Hepatocyte (in vitro differentiated cells): ENCODE measurements at regions not wholly inside any gene's neighbourhood (a gene's known extent, or its start where the extent isn't known, plus 50 kb on each side); places are given as distances from the start of the nearest gene placed in this dataset.
"Not testable (repeated sequence)": the region's sequence is repeated elsewhere in the genome, so short reads cannot be mapped to it uniquely, and the experiment has no call there.

ENCODE experiments used
- DNase-seq: peaks from one replicate; pipeline ENCODE4 v3.0.0-alpha.2; 2016; ENCODE audit warnings: low spot score
- H2AFZ ChIP-seq: fragments of 200-600 bp; sonication (generic); 2 replicates; pipeline ENCODE4 v1.6.0; 2016; ENCODE audit warnings: antibody characterized with exemption, mild to moderate bottlenecking
- H3K27ac ChIP-seq: fragments of 200-600 bp; sonication (generic); 2 replicates; pipeline ENCODE4 v1.5.1; 2016; ENCODE audit warnings: mild to moderate bottlenecking
- H3K27me3 ChIP-seq: fragments of 200-600 bp; sonication (generic); 2 replicates; pipeline ENCODE4 v1.6.1; 2016
- H3K36me3 ChIP-seq: fragments of 200-600 bp; sonication (generic); replicated peaks from 2 replicates; pipeline ENCODE4 v1.5.1; 2016; ENCODE audit warnings: low read depth; ENCODE audit not compliant: insufficient read depth
- H3K4me1 ChIP-seq: fragments of 200-600 bp; sonication (generic); 2 replicates; pipeline ENCODE4 v1.5.1; 2016; ENCODE audit warnings: mild to moderate bottlenecking, moderate library complexity; ENCODE audit not compliant: insufficient read depth
- H3K4me2 ChIP-seq: fragments of 200-600 bp; sonication (generic); 2 replicates; pipeline ENCODE4 v1.6.0; 2016
- H3K4me3 ChIP-seq: fragments of 200-600 bp; sonication (generic); 2 replicates; pipeline ENCODE4 v1.5.1; 2016; ENCODE audit warnings: mild to moderate bottlenecking
- H3K79me2 ChIP-seq: fragments of 200-600 bp; sonication (generic); 2 replicates; pipeline ENCODE4 v1.6.0; 2017; ENCODE audit warnings: mild to moderate bottlenecking
- H3K9me2 ChIP-seq: fragments of 200-600 bp; sonication (generic); replicated peaks from 2 replicates; pipeline ENCODE4 v1.6.0; 2017; ENCODE audit warnings: mild to moderate bottlenecking; ENCODE audit not compliant: insufficient read depth
- H3K9me3 ChIP-seq: fragments of 200-600 bp; sonication (generic); 2 replicates; pipeline ENCODE4 v1.5.1; 2016; ENCODE audit warnings: low read depth, mild to moderate bottlenecking
- H4K20me1 ChIP-seq: fragments of 200-600 bp; sonication (generic); 2 replicates; pipeline ENCODE4 v1.6.0; 2016; ENCODE audit warnings: mild to moderate bottlenecking; ENCODE audit not compliant: insufficient read depth, poor library complexity, severe bottlenecking
- EZH2 ChIP-seq: fragments of 200-600 bp; sonication (generic); IDR thresholded peaks from 2 replicates; pipeline ENCODE4 v1.6.1; 2016; ENCODE audit warnings: antibody characterized with exemption, mild to moderate bottlenecking, borderline replicate concordance
- EZH2phosphoT487 ChIP-seq: fragments of 200-600 bp; sonication (generic); IDR thresholded peaks from one replicate; pipeline ENCODE4 v1.6.1; 2018; ENCODE audit warnings: antibody characterized with exemption, mild to moderate bottlenecking, low read depth, moderate library complexity; ENCODE audit not compliant: unreplicated experiment, severe bottlenecking
- WGBS: methylation state at CpG from one replicate; pipeline ENCODE4 v1.1.6; 2016; ENCODE audit warnings: low lambda C conversion rate; ENCODE audit errors: missing lambda C conversion rate; 5-methylcytosine and 5-hydroxymethylcytosine counted together
- TF ChIP-seq, protein P1 (sequence below): fragments of 200-600 bp; sonication (generic); IDR thresholded peaks from 2 replicates; pipeline ENCODE4 v1.5.1; 2016; ENCODE audit warnings: antibody characterized with exemption, mild to moderate bottlenecking; ENCODE audit not compliant: poor library complexity

DNA sequence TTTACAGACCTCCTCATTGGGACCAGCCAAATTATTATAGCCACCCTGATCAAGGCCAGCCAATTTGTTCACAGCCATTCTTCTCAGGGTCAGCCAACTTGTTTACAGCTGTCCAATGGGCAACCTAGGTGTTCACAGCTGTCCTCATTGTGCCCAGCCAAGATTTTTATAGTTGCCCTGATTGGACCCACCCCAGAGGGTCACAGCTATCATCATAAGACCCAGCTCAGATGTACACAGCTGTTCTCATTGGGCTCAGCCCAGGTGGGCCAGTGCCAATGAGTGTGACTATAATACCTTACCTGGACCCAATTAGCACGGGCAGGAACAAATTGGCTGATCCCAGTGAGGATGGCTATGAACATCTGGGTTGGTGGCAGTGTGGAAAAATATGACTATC lies 1151.8 kb downstream of the UQCRFS1 start:
- Histone ChIP-seq H3K4me3 (no peak overlapping the region), H4K20me1 (no peaks in the 10 kb centered on the region), H3K27ac (no peak overlapping the region), H2AFZ (no peak overlapping the region), H3K9me3 (no peaks in the 10 kb centered on the region), H3K36me3 (no peaks in the 10 kb centered on the region), H3K4me1 (no peaks in the 10 kb centered on the region), H3K9me2 (no peaks in the 10 kb centered on the region), H3K4me2 (no peak overlapping the region), H3K79me2 (no peaks in the 10 kb centered on the region), H3K27me3 (no peaks in the 10 kb centered on the region)
- no peak for TF ChIP-seq EZH2phosphoT487
- TF ChIP-seq, protein P1, sequence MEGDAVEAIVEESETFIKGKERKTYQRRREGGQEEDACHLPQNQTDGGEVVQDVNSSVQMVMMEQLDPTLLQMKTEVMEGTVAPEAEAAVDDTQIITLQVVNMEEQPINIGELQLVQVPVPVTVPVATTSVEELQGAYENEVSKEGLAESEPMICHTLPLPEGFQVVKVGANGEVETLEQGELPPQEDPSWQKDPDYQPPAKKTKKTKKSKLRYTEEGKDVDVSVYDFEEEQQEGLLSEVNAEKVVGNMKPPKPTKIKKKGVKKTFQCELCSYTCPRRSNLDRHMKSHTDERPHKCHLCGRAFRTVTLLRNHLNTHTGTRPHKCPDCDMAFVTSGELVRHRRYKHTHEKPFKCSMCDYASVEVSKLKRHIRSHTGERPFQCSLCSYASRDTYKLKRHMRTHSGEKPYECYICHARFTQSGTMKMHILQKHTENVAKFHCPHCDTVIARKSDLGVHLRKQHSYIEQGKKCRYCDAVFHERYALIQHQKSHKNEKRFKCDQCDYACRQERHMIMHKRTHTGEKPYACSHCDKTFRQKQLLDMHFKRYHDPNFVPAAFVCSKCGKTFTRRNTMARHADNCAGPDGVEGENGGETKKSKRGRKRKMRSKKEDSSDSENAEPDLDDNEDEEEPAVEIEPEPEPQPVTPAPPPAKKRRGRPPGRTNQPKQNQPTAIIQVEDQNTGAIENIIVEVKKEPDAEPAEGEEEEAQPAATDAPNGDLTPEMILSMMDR: no peak
- TF ChIP-seq EZH2: no peak
- WGBS: 97% methylated on average over 1 of the region's 1 CpG
- no peak for DNase-seq

DNA sequence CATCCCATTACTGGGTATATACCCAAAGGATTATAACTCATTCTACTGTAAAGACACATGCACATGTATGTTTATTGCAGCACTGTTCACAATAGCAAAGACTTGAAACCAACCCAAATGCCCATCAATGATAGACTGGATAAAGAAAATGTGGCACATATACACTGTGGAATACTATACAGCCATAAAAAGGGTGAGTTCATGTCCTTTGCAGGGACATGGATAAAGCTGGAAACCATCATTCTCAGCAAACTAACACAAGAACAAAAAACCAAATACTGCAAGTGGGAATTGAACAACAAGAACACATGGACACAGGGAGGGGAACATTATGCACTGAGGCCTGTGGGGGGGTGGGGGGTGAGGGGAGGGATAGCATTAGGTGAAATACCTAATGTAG lies 1155.9 kb downstream of the UQCRFS1 start:
- H3K27me3 ChIP-seq, H3K36me3 ChIP-seq, H3K79me2 ChIP-seq, H3K4me2 ChIP-seq, H4K20me1 ChIP-seq, DNase-seq, H3K9me3 ChIP-seq, H2AFZ ChIP-seq, H3K4me3 ChIP-seq, H3K9me2 ChIP-seq, H3K4me1 ChIP-seq, H3K27ac ChIP-seq: not testable (repeated sequence)

DNA sequence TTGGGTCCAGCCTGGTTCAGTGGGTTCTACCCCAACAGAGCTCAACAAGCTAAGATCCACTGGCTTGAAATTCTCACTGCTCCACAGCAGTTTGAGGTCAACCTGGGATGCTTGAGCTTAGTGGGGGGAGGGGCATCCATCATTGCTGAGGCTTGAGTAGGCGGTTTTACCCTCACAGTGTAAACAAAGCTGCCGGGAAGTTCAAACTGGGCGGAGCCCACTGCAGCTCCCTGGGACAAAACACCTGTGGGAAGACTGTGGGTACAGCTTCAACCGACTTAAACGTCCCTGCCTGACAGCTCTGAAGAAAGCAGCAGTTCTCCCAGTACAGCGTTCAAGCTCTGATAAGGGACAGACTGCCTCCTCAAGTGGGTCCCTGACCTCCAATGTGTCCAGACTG lies 1161.9 kb downstream of the UQCRFS1 start:
- TF ChIP-seq, protein P1: no peak
- TF ChIP-seq EZH2: no peak
- TF ChIP-seq EZH2phosphoT487: no peak
- DNase-seq: peak; percentile 45
- Histone ChIP-seq H3K27ac (no peak overlapping the region), H3K9me2 (no peaks in the 10 kb centered on the region), H3K36me3 (no peaks in the 10 kb centered on the region), H3K4me2 (no peak overlapping the region), H3K9me3 (no peaks in the 10 kb centered on the region), H3K27me3 (no peaks in the 10 kb centered on the region), H4K20me1 (no peaks in the 10 kb centered on the region), H3K79me2 (no peaks in the 10 kb centered on the region), H3K4me3 (no peak overlapping the region), H2AFZ (no peak overlapping the region), H3K4me1 (no peaks in the 10 kb centered on the region)
- WGBS: 47% methylated on average over 6 of the region's 6 CpGs

DNA sequence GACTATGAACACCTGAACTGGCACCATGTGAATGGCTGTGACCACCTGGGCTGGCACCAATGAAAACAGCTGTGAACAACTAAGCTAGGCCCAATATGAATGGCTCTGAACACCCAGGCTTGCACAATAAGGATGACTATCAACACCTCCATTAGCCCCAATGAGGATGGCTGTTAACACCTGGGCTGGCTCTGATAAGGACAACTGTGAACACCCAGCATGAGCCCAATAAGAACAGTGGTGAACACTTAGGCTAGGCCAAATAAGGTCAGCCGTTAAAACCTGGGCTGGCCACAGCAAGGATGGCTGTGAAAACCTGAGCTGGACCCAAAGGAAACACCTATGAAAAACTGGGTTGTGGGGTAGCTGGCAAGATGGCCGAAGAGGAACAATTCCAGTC lies 1163.1 kb downstream of the UQCRFS1 start:
- Histone ChIP-seq H3K79me2 (no peaks in the 10 kb centered on the region), H3K27me3 (no peaks in the 10 kb centered on the region), H2AFZ (no peak overlapping the region), H3K4me3 (no peak overlapping the region), H3K9me2 (no peaks in the 10 kb centered on the region), H4K20me1 (no peaks in the 10 kb centered on the region), H3K36me3 (no peaks in the 10 kb centered on the region), H3K9me3 (no peaks in the 10 kb centered on the region), H3K4me2 (no peak overlapping the region), H3K27ac (no peak overlapping the region), H3K4me1 (no peaks in the 10 kb centered on the region)
- 86% methylated on average over 2 of the region's 2 CpGs for WGBS
- DNase-seq: no peak
- TF ChIP-seq EZH2: no peak
- TF ChIP-seq EZH2phosphoT487: no peak
- TF ChIP-seq, protein P1: no peak
